ENCODE measurements at regions not wholly inside any gene's neighbourhood (a gene's known extent, or its start where the extent isn't known, plus 50 kb on each side); places are given as distances from the start of the nearest gene placed in this dataset.

- TF ChIP-seq CTCF (conservative IDR thresholded peaks at IDR 0.05 in 1 of 2, IDR thresholded peaks at IDR 0.05 in 1 of 2; ENCODE audit: extremely low read depth in 1 of 2, insufficient read depth in 1 of 2, low read depth in 1 of 2, low read length in 2 of 2) (no peak), EZH2 (IDR thresholded peaks at IDR 0.05; ENCODE audit: borderline replicate concordance, low read length) (no peak)
Measured at GRCh38 chr2:238521870-238522269, 95.1 kb downstream of the ASB1 start.
